Ovary (tissue), 3 donors: ENCODE measurements at regions not wholly inside any gene's neighbourhood (a gene's known extent, or its start where the extent isn't known, plus 50 kb on each side); places are given as distances from the start of the nearest gene placed in this dataset.
"Not testable (repeated sequence)": the region's sequence is repeated elsewhere in the genome, so short reads cannot be mapped to it uniquely, and the experiment has no call there.

Source experiments
- CTCF ChIP-seq, 3 donors: fragments of 450-650 bp in 2 of 3; fragments of 200-600 bp in 1 of 3; IDR thresholded peaks; one replicate each; pipeline versions ENCODE4 v1.5.1 to v1.8.0; 2016 to 2022; ENCODE audit warnings: antibody characterized with exemption in 3 of 3, mild to moderate bottlenecking in 1 of 3
- POLR2A ChIP-seq: fragments of 450-650 bp; IDR thresholded peaks from one replicate; pipeline ENCODE4 v1.6.1; 2017; ENCODE audit warnings: antibody characterized with exemption, mild to moderate bottlenecking, moderate library complexity
- donor health status: DM: no; HTN: no; CAD: no.

GRCh38 chr7:149687820-149688219 is 85.6 kb downstream of the ZNF467 start:
- TF ChIP-seq CTCF (IDR thresholded peaks at IDR 0.05); POLR2A: not testable (repeated sequence)
